ENCODE measurements at regions not wholly inside any gene's neighbourhood (a gene's known extent, or its start where the extent isn't known, plus 50 kb on each side); places are given as distances from the start of the nearest gene placed in this dataset.

DNA sequence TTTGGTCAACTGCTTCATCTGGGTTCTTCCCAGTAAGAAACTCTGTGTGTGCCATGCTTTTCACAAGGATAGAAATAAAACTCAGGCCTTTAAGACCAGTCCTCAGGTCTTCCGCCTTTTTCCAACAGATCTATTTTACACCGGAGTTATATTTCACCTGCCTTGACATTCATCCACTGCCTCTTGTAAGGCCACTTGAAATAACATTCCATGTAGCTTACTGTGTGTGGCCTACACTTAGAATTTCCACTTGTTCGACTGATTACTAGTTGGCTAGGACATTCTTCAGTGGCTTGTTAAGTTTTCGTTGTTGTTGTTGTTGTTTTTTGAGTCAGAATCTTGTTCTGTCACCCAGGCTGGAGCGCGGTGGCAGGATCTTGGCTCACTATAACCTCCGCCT is 92.8 kb upstream of the UNC5C start:
- Mint-ChIP-seq H3K4me1 (peaks cover 25% of the 10 kb centered on the region), H3K36me3 (ENCODE audit: low read depth) (no peaks in the 10 kb centered on the region), H3K27ac (ENCODE audit: unreplicated experiment) (no peak overlapping the region), H3K4me3 (no peak overlapping the region), H3K27me3 (ENCODE audit: low read depth) (no peaks in the 10 kb centered on the region), H3K9me3 (no peaks in the 10 kb centered on the region)
- DNase-seq (ENCODE audit: low read depth, low spot score): no peak
- no peak for TF ChIP-seq CTCF (conservative IDR thresholded peaks at IDR 0.05)

GRCh38 chr4:95640311-95640710 is 91.5 kb upstream of the UNC5C start:
- Mint-ChIP-seq H3K9me3 (no peaks in the 10 kb centered on the region), H3K4me3 (no peak overlapping the region), H3K36me3 (ENCODE audit: low read depth) (no peaks in the 10 kb centered on the region), H3K27me3 (ENCODE audit: low read depth) (no peaks in the 10 kb centered on the region), H3K27ac (ENCODE audit: unreplicated experiment) (peak overlapping the region; percentile 30), H3K4me1 (peaks cover 26% of the 10 kb centered on the region)
- TF ChIP-seq CTCF (conservative IDR thresholded peaks at IDR 0.05): no peak
- DNase-seq (ENCODE audit: low read depth, low spot score): no peak

DNA sequence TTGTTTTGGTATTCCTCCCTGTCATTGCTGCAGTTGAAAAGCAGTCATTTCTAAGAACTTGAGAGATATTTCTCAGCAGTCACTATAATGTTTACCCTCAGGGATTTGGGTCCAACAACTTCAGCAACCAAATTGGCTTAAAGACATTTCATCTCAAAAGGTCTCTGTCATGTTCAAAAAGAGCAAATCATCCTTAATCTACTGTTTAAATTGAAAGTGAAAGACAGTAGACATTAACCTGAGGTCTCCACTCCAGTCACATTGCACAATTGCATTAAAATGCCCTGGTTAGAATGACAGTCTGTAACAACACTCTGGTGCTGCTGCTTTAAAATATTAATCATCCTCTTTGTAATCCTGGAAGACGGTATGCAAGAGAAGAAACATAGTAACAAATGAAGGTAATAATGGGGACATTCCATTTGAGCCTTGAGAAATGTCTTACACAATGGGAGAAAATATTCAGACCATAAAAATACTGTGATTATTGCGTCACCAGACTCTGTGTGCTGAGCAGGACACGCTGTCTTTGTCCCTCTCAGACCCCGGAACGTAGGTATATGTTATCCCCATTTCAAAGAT is 90.2 kb upstream of the UNC5C start:
- no peaks in the 10 kb centered on the region for H3K9me3 Mint-ChIP-seq
- no peak for DNase-seq (ENCODE audit: low read depth, low spot score)
- H3K36me3 Mint-ChIP-seq (ENCODE audit: low read depth): no peaks in the 10 kb centered on the region
- TF ChIP-seq CTCF (conservative IDR thresholded peaks at IDR 0.05): no peak
- H3K27me3 Mint-ChIP-seq (ENCODE audit: low read depth): no peaks in the 10 kb centered on the region
- H3K4me1 Mint-ChIP-seq: peaks cover 26% of the 10 kb centered on the region
- no peak overlapping the region for H3K4me3 Mint-ChIP-seq
- H3K27ac Mint-ChIP-seq (ENCODE audit: unreplicated experiment): no peak overlapping the region

DNA sequence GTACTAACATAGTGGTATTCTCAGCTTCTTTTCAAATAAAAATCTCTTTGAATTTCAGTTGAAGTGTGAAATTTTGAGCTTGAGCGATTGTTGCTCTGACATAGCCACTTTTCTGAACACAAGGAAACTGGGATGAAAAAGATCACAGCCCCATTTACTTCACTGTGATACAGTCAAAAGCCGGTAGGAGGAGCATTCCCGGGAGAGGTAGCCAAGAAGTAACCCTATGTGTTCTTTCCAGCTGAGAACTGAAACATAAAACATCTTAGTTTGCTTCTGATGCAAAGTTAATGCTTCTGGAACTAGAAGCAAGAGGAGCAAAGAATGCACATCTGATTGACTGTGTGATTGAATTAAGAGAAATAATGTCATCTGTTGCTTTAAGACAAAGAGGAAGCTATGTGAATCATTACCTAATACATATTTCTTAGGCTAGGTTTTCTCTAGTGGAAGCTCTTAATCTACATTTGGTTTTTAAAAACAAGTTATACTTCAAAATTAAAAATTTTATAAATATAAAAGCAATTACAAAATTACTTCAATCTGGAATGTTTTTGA is 88.3 kb upstream of the UNC5C start:
- Mint-ChIP-seq H3K27me3 (ENCODE audit: low read depth) (no peaks in the 10 kb centered on the region), H3K9me3 (no peaks in the 10 kb centered on the region), H3K4me3 (no peak overlapping the region), H3K27ac (ENCODE audit: unreplicated experiment) (no peak overlapping the region), H3K4me1 (peaks cover 26% of the 10 kb centered on the region), H3K36me3 (ENCODE audit: low read depth) (no peaks in the 10 kb centered on the region)
- TF ChIP-seq CTCF (conservative IDR thresholded peaks at IDR 0.05): peak; percentile 62
- DNase-seq (ENCODE audit: low read depth, low spot score): peak; percentile 20

GRCh38 chr4:95636061-95636460 is 87.3 kb upstream of the UNC5C start:
- Mint-ChIP-seq H3K9me3 (no peaks in the 10 kb centered on the region), H3K27ac (ENCODE audit: unreplicated experiment) (no peak overlapping the region), H3K36me3 (ENCODE audit: low read depth) (no peaks in the 10 kb centered on the region), H3K4me3 (no peak overlapping the region), H3K27me3 (ENCODE audit: low read depth) (no peaks in the 10 kb centered on the region), H3K4me1 (peaks cover 24% of the 10 kb centered on the region)
- DNase-seq (ENCODE audit: low read depth, low spot score): no peak
- TF ChIP-seq CTCF (conservative IDR thresholded peaks at IDR 0.05): no peak
